Osteoblast (primary cell): ENCODE measurements at regions not wholly inside any gene's neighbourhood (a gene's known extent, or its start where the extent isn't known, plus 50 kb on each side); places are given as distances from the start of the nearest gene placed in this dataset.
A peak's percentile ranks its signal among the peaks of the same experiment; 100 is the strongest.
"Not testable (repeated sequence)": the region's sequence is repeated elsewhere in the genome, so short reads cannot be mapped to it uniquely, and the experiment has no call there.

Experiments used
- DNase-seq: peaks from one replicate; pipeline ENCODE4 v3.0.0; 2011; ENCODE audit warnings: low spot score, mixed read lengths; ENCODE audit not compliant: insufficient read length; ENCODE audit errors: missing footprints
- H2AFZ ChIP-seq: 2 replicates; pipeline ENCODE4 v1.6.0; 2011; ENCODE audit warnings: mild to moderate bottlenecking, low read length
- H3K27ac ChIP-seq: 2 replicates; pipeline ENCODE4 v1.5.1; 2011; ENCODE audit warnings: mild to moderate bottlenecking, low read depth, low read length, moderate library complexity
- H3K27me3 ChIP-seq: 2 replicates; pipeline ENCODE4 v1.6.0; 2012; ENCODE audit warnings: mild to moderate bottlenecking, control low read depth, inconsistent platforms, low read length, moderate library complexity; ENCODE audit not compliant: insufficient read depth
- H3K36me3 ChIP-seq: 2 replicates; pipeline ENCODE4 v1.5.1; 2011; ENCODE audit warnings: mild to moderate bottlenecking, low read length, control low read depth, moderate library complexity; ENCODE audit not compliant: insufficient read depth
- H3K4me1 ChIP-seq: 2 replicates; pipeline ENCODE4 v1.5.1; 2011; ENCODE audit warnings: mild to moderate bottlenecking, low read length, control low read depth, moderate library complexity; ENCODE audit not compliant: insufficient read depth
- H3K4me2 ChIP-seq: 2 replicates; pipeline ENCODE4 v1.6.0; 2011; ENCODE audit warnings: mild to moderate bottlenecking, low read length; ENCODE audit not compliant: insufficient read depth
- H3K4me3 ChIP-seq: fragments of 200-600 bp; sonication (generic); 3 replicates; pipeline ENCODE4 v1.5.1; 2012; ENCODE audit warnings: mild to moderate bottlenecking, low read length, inconsistent platforms; ENCODE audit not compliant: insufficient read depth
- H3K79me2 ChIP-seq: 2 replicates; pipeline ENCODE4 v1.6.0; 2012; ENCODE audit warnings: mild to moderate bottlenecking, low read length, control low read depth, inconsistent platforms; ENCODE audit not compliant: insufficient read depth
- H3K9me3 ChIP-seq: 2 replicates; pipeline ENCODE4 v1.5.1; 2011; ENCODE audit warnings: low read depth, low read length, control low read depth
- H4K20me1 ChIP-seq: 2 replicates; pipeline ENCODE4 v1.6.0; 2012; ENCODE audit warnings: mild to moderate bottlenecking, low read length, control low read depth; ENCODE audit not compliant: insufficient read depth
- TF ChIP-seq, protein P1 (sequence below): IDR thresholded peaks from 2 replicates; pipeline ENCODE4 v1.5.1; 2011; ENCODE audit warnings: mild to moderate bottlenecking, low read depth, low read length, moderate library complexity; ENCODE audit errors: extremely low read depth

DNA sequence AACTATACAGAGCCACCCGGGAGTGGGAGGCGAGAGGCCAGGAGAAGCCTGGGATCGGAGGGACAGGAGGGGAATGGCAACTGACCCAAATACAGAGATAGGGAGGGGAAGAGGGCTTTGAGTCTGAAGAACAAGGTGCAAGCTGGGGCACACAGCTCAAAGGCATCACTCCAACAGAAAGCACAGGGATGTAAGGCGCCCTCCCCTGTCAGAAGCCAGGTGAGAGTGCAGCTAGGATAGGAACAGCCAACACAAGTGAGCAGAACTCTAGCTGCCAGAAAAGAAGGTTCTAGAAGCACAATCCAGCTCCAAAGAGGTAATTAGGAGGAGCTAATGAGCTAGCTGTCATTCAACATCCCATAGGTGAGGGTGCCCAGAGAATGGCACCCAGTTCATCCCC is 232.2 kb downstream of the DHX15 start:
- no peaks in the 10 kb centered on the region for H3K9me3 ChIP-seq
- no peak overlapping the region for H3K27ac ChIP-seq
- TF ChIP-seq, protein P1, sequence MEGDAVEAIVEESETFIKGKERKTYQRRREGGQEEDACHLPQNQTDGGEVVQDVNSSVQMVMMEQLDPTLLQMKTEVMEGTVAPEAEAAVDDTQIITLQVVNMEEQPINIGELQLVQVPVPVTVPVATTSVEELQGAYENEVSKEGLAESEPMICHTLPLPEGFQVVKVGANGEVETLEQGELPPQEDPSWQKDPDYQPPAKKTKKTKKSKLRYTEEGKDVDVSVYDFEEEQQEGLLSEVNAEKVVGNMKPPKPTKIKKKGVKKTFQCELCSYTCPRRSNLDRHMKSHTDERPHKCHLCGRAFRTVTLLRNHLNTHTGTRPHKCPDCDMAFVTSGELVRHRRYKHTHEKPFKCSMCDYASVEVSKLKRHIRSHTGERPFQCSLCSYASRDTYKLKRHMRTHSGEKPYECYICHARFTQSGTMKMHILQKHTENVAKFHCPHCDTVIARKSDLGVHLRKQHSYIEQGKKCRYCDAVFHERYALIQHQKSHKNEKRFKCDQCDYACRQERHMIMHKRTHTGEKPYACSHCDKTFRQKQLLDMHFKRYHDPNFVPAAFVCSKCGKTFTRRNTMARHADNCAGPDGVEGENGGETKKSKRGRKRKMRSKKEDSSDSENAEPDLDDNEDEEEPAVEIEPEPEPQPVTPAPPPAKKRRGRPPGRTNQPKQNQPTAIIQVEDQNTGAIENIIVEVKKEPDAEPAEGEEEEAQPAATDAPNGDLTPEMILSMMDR, result no peak
- no peaks in the 10 kb centered on the region for H3K4me1 ChIP-seq
- H3K4me3 ChIP-seq, result no peak overlapping the region
- no peak overlapping the region for H3K4me2 ChIP-seq
- H3K79me2 ChIP-seq, result no peaks in the 10 kb centered on the region
- no peak overlapping the region for H2AFZ ChIP-seq
- no peak for DNase-seq
- no peaks in the 10 kb centered on the region for H3K36me3 ChIP-seq
- H3K27me3 ChIP-seq, result no peaks in the 10 kb centered on the region
- no peaks in the 10 kb centered on the region for H4K20me1 ChIP-seq

DNA sequence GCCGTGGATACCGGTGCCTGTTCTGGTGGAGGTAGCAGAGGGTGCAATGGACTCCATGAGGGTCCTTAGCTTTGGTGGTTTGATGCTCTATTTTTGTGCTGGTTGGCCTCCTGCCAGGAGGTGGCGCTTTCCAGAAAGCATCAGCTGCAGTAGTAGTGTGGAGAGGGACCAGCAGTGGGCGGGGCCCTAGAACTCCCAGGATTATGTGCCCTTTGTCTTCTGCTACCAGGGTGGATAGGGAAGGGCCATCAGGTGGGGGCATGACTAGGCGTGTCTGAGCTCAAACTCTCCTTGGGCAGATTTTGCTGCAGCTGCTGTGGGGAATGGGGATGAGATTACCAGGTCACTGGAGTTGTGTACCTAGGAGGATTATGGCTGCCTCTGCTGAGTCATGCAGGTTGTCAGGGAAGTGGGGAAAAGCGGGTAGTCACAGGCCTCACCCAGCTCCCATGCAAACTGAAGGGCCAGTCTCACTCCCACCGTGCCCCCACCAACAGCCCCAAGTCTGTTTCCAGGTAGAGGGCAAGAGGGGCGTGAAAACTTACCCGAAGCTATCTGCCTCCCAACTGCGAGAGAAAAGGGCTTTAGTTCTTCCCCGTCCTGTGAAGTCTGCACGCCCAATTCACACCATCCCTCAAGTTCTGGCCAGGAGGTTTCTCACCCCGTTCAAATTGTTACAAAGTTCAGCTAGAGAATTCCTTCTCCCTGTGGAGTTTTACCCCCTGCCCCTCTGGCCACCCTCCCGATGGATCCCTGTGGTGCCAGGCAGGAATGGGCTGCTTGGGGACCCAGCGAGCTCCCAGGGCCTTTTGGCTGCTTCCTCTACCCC is 235.0 kb downstream of the DHX15 start:
- H3K4me3 ChIP-seq, H3K79me2 ChIP-seq, H3K27ac ChIP-seq, H4K20me1 ChIP-seq, H3K27me3 ChIP-seq, H3K9me3 ChIP-seq, H3K36me3 ChIP-seq, H3K4me1 ChIP-seq, H2AFZ ChIP-seq, H3K4me2 ChIP-seq: not testable (repeated sequence)
- DNase-seq, result peak; percentile 25

DNA sequence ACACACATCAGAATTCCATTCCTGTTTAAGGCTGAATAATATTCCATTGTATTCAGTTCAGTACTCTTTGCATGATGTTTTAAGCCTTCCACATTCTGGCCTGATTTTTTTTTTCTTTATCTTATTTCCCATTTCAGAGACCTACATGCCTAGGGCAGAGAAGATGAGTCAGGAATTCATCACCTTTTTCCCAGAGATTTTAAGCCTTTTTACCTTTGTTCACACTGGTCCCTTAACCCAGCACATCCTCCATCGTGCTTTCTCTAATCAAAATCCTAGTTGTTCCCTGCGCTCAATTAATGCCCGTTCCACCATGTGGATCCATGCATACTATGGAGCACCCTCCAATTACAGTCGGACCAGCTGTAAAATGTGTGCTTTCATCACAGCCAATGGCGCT is 245.1 kb downstream of the DHX15 start:
- Histone ChIP-seq H3K4me2 (no peak overlapping the region), H3K79me2 (no peaks in the 10 kb centered on the region), H2AFZ (no peak overlapping the region), H3K36me3 (no peaks in the 10 kb centered on the region), H3K27me3 (no peaks in the 10 kb centered on the region), H4K20me1 (no peaks in the 10 kb centered on the region), H3K27ac (no peak overlapping the region), H3K9me3 (no peaks in the 10 kb centered on the region), H3K4me1 (no peaks in the 10 kb centered on the region), H3K4me3 (no peak overlapping the region)
- no peak for DNase-seq
- TF ChIP-seq, protein P1, result no peak

DNA sequence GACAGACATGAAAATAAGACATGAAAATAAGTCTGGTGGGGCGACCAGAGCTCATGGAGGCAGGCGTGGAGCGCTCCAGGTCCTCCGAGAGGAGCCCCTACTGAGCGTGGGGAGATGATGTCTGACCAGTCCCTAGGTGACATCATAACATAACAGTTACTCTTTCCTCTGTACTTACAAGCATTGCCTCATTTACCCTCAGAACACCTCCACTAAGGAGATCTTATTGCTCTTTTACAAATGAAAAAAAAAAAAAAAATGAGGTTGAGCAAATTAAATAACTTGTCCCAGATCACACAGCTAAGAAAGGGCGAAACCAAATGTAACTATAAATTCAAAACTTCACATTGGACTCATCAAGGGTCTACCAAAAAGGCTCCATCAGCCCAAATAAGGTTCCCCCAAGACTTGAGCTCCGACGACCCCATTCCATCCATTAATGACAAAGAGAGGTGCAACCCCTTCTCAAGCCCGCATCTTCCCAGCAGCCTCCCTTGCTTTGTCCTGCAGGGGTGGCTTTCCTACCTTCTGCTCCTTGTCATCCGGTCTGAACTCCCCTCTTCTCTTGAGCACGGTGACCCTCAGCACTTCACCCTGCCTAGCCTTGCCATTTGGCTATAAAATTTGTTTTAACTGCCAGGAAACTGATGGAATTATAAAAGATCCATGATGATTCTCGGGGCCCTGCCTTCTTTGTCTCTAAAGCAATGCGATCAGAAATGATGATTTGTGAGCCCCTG is 246.7 kb downstream of the DHX15 start:
- TF ChIP-seq, protein P1, result no peak

More for the DNA sequence above, 246.7 kb downstream of the DHX15 start:
- Histone ChIP-seq H3K27ac (no peak overlapping the region), H3K9me3 (no peaks in the 10 kb centered on the region), H3K27me3 (no peaks in the 10 kb centered on the region), H3K79me2 (no peaks in the 10 kb centered on the region), H4K20me1 (no peaks in the 10 kb centered on the region), H3K4me3 (no peak overlapping the region), H3K4me2 (no peak overlapping the region), H3K36me3 (no peaks in the 10 kb centered on the region), H2AFZ (no peak overlapping the region), H3K4me1 (no peaks in the 10 kb centered on the region)
- peak; percentile 77 for DNase-seq
